KG1 (cell line): ENCODE measurements at regions not wholly inside any gene's neighbourhood (a gene's known extent, or its start where the extent isn't known, plus 50 kb on each side); places are given as distances from the start of the nearest gene placed in this dataset.

Experiments
- DNase-seq: peaks from one replicate; lab custom pipeline; 2025; lab: John Stamatoyannopoulos, UW

GRCh38 chr17:53168413-53168812 is 654.3 kb upstream of the KIF2B start:
- no peak for DNase-seq

GRCh38 chr17:53166731-53167130 is 656.0 kb upstream of the KIF2B start:
- no peak for DNase-seq

- DNase-seq, result no peak
Observed at GRCh38 chr17:53150101-53150698, 672.5 kb upstream of the KIF2B start.

GRCh38 chr17:53149316-53149715 is 673.4 kb upstream of the KIF2B start:
- no peak for DNase-seq

DNA sequence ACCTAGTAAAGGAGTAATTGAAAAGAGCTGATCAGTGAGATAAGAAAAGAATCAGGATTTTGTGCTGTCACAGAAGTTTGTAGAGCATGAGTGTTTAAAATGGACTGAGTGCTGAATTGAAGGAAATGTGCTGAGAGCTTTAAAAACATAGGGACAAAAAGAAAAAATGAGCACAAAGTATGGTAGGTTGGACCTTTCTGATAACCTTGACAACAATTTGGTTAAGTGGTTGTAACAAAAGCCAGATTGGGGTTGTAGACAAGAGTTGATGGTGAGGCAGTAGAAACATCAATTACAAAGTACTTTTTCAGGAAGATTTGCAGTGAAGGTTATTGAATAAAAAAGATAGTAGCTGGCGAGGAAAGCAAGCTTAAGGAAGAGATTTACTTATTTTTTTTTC is 674.7 kb upstream of the KIF2B start:
- no peak for DNase-seq

DNA sequence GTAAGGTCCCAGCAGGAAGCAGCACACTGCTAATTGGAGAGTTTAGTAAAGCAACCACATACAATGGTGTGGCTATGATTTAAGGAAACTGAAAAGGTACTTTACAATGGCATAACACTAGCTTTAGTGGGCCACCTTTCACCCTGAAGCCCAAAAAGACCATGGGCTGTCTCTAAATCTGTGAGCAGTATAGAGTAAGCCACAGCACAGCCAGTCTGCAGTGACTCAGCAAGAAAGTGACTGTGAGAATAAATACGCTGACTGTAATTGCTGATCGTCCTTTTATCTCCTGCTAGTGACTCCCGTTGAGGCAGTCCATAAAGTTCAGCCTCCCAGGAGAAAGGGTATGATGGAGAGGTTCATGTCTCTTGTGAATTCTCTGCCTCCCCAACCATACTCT is 679.8 kb upstream of the KIF2B start:
- no peak for DNase-seq

DNA sequence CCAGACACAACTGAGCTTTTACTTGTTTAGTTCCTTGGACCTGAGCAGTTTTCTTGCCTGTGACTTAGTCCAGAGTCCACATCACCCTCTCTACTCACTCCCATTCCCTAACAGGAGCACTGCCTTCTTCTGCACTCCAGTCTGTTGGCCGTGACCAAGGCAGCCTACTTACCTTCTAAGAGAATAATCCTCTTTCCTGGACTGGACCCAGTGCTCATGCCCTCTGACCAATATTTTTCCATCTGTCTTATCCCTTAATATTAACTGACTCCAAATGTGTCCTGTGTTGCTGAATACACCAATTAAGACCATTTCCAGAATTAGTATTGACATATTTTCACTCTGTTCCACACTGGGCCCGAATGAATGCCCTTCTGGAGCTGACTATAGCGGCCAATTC is 681.0 kb upstream of the KIF2B start:
- DNase-seq, result no peak

- no peak for DNase-seq
Observed at GRCh38 chr17:53141280-53141679, 681.4 kb upstream of the KIF2B start.

DNA sequence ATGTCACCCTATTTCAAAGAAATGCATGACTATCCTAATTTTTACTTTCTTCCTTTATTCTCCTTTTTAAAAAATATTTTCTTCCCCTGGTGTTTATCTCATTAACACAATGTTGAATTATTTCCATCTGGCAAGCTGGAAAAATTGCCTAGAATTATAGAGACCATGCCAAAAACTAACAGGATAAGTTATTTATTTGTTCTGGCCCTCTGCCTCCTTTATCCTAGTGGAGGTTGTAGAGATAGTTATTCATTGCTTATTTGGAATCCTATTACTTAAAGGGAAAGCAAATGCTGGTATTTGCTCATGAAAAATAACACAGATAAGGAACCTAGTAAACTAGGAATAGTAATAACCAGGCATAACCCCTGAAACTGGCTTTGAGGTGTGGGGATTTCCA is 684.9 kb upstream of the KIF2B start:
- DNase-seq, result no peak

- no peak for DNase-seq
Observed at GRCh38 chr17:53135969-53136368, 686.8 kb upstream of the KIF2B start.

DNA sequence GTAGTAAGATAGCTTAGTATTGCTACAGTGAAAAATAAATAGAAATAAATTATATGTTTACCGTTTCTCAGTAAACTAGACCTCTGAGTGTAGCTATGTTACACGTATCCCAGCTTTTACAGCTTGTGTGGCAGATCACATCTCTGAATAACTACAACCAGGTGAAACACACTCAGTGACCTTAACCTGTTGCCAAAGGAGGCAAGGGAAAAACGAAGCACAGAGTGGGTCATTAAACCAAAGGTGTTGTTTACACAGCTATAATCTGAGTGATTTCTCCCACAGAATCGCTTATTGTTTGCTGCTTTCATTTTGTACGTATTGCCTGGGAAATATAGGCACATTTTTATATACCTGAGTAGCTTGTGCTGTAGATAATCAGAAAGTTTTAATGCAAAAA is 688.2 kb upstream of the KIF2B start:
- DNase-seq, result no peak

DNA sequence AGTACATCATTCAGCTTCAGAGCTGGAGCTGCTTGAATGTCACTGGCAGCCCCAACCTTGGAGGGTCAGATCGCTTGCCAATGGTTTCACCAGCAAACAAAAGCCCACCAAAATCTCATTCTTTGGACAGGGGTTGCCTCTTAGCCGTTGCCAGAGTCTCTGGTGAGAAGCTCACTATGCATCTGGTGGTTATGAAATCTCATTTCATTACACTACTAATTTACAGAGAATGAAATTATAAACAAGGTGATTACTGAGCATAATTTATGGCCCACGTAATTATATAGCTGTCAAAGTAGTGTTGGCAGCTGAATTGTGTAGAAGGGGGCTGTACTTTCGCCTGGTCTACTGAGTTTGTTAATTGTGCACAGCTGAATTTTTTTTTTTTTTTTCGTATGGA is 688.9 kb upstream of the KIF2B start:
- DNase-seq, result no peak

GRCh38 chr17:53129863-53130262 is 692.9 kb upstream of the KIF2B start:
- DNase-seq, result no peak

DNA sequence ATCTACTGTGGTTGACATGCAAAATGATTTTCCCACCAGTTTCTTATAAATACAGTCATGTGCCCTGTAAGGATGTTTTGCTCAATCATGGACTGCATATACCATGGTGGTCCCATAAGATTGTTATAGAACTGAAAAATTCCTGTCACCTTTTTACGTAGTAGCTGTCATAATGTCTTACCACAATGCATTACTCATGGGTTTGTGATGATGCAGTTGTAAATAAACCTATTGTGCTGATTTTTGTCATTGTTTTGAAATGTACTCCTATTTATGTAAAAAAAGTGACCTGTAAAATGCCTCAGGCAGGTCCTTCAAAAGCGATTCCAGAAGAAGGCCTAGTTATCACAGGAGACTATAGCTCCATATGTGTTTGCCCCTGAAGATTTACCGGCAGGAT is 695.4 kb upstream of the KIF2B start:
- no peak for DNase-seq

GRCh38 chr17:53122966-53123365 is 699.8 kb upstream of the KIF2B start:
- no peak for DNase-seq

GRCh38 chr17:53119773-53120172 is 703.0 kb upstream of the KIF2B start:
- no peak for DNase-seq

DNA sequence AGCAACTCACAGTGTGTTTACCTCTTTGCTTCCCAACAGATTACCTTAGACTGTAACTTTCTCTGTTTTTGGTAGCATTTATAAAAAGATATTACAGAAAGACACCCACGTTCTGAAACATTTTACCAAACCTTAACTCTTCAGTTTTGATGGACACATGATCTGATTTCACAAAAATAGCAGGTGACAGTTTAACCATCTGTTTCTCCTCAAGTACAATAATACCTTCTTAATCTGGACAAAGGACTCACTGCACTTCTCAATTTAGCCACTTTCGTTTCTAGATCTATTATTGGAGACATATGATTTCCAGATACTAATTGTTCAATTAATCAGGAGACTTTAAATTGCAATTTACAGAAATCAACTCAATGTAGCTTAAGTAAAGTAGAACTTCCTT is 703.8 kb upstream of the KIF2B start:
- DNase-seq, result no peak

DNA sequence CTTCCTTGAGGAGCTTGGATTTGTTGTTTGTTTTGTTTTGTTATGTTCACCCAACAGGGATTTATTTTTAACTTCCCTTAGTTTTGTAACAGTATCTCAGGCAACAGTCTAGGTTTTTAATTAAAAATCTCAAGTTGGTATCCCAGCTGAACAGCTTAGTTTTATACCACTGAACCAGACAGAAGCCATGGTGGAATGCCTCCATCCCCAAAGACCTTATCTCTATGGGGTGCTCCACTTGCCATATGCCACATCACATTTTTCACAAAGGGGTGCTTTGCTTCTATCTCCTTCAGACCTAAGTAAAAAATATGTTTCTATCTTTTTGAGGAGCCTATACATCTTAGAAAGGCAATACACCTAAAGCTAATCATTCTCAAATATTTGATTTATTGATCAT is 715.8 kb upstream of the KIF2B start:
- DNase-seq, result no peak

DNA sequence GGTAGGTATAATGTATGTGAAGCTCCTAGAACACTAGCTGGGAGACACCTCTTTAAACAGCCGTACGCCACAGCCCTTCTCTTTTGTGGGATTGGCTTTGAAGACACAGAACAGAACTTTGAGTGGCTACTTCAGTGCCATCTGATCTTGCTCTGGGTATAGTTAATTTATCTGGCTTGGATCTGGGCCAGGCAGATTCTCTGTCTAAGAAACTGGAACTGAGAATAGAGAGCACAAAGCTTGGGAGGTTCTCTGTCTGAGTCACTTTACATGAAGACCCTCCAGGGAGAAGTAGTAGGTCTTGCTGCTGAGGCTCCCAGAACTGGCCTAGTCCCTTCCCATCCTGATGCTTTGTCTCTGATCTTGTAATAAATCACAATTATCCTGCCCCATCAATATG is 721.0 kb upstream of the KIF2B start:
- DNase-seq, result no peak

DNA sequence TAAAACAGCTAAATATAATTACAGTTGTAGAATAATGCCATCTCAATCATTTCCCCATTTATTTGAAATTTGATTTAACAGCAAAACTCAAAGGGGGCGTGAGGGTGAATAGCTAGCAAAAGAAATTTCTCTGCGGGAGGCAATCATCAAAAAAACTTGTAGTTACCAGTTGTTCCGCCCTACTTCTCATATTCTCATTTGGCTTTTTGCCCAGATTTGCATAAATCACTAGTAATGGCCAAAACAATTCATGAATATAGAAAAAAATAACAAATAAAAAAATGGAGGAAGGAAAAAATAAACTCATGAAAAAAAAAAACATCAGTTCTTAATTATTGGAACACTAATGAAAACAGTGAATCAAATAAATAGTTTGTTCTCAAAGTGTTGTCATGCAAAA is 722.6 kb upstream of the KIF2B start:
- DNase-seq, result no peak

DNA sequence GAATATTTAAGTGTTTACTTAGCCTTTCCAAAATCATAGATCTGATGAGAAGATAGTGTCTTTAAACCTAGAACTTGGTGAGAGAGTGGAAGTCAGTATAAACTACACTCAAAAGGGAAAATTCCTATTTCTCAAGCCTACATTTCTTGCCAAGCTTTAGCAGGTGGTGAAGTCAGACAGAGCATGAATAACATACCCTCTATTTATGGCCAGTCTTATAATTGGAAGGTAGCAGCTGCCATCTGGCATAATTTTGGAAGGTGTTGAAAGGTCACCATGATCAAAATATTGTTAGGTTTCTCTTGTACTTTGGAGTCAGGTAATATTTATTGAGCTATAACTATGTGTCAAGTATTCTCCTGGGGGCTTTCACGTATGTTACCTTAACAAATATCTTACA is 729.3 kb upstream of the KIF2B start:
- no peak for DNase-seq

GRCh38 chr17:53092072-53092471 is 730.7 kb upstream of the KIF2B start:
- DNase-seq, result no peak

DNA sequence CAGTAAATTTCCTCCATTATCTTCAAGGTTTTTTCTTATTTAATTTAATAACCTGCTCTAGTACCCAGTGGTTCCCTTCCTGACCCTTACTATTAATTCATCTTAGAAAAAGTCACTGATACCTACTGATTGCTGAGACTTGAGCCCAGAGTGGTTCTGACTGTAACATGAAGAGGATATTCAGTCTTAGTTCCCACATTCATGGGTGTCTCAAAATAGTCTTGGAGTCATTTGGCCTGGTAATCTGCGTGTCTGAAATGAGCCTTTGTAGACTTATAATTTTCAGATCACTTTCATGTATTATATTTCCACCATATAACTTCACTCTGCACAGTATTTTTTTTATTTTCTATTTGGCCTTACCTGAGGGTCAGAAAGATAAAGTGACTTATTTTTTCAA is 732.0 kb upstream of the KIF2B start:
- DNase-seq, result no peak

DNA sequence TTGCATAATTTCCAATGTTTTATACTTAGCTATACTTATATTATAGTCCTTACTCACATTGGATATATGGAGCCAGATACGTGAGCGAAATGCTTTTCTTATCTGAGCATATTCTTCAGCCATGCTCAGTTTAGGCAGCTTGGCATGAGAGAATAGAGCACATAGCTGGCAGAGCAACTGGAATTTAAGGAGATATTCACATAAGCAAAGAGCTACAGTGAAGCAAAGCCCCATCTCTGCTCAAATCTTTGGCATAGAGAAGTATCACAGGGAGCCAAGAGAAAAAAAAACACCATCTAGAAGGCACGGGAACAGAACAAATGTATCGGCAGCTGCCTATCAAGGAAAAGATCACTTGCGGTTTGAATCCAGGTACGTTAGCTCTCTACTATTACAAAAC is 734.2 kb upstream of the KIF2B start:
- no peak for DNase-seq

GRCh38 chr17:53061446-53061845 is 761.3 kb upstream of the KIF2B start:
- no peak for DNase-seq
